ENCODE measurements at regions not wholly inside any gene's neighbourhood (a gene's known extent, or its start where the extent isn't known, plus 50 kb on each side); places are given as distances from the start of the nearest gene placed in this dataset.

- TF ChIP-seq CTCF (IDR thresholded peaks at IDR 0.05) = no peak
Measured at GRCh38 chr17:14452856-14453255, 152.0 kb downstream of the HS3ST3B1 start.

- TF ChIP-seq CTCF (IDR thresholded peaks at IDR 0.05) = no peak
Measured at GRCh38 chr17:14451729-14452191, 150.9 kb downstream of the HS3ST3B1 start.

- TF ChIP-seq CTCF (IDR thresholded peaks at IDR 0.05) = no peak
Measured at GRCh38 chr17:14448818-14449217, 147.9 kb downstream of the HS3ST3B1 start.

- no peak for TF ChIP-seq CTCF (IDR thresholded peaks at IDR 0.05)
Measured at GRCh38 chr17:14446825-14447224, 145.9 kb downstream of the HS3ST3B1 start.

- TF ChIP-seq CTCF (IDR thresholded peaks at IDR 0.05) = no peak
Measured at GRCh38 chr17:14444915-14445314, 144.0 kb downstream of the HS3ST3B1 start.

- no peak for TF ChIP-seq CTCF (IDR thresholded peaks at IDR 0.05)
Measured at GRCh38 chr17:14442798-14443528, 142.1 kb downstream of the HS3ST3B1 start.

- TF ChIP-seq CTCF (IDR thresholded peaks at IDR 0.05) = no peak
Measured at GRCh38 chr17:14437176-14437575, 136.3 kb downstream of the HS3ST3B1 start.

GRCh38 chr17:14436266-14436665 lies 135.4 kb downstream of the HS3ST3B1 start:
- no peak for TF ChIP-seq CTCF (IDR thresholded peaks at IDR 0.05)
